ENCODE measurements at regions not wholly inside any gene's neighbourhood (a gene's known extent, or its start where the extent isn't known, plus 50 kb on each side); places are given as distances from the start of the nearest gene placed in this dataset.

DNA sequence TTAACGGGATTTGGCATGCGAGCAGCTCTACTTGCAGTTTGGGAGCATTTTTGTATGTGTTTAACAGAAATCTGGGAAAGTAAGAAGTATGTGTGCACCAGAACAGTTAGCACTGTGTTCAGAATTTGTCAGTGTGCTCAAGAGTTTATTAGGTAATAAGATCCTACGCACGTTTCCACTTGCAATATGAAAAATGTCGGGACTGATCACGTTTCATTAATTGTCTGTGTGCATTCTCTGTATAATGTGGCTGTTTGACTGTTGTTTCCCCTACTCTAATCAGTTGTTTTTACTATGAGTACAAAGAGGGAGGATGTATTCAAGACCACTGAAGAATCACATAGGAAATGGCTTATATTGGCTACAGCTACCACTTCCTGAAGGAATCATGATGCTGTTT is 349.7 kb upstream of the POU3F2 start:
- no peak overlapping the region for H3K56ac ChIP-seq (replicated peaks; ENCODE audit: insufficient read length, low read depth, low read length)
- WGBS, 2 experiments (ENCODE audit: extremely low coverage in 1 of 2, insufficient coverage in 1 of 2, insufficient read length in 1 of 2, insufficient replicate concordance in 2 of 2, low coverage in 1 of 2, low lambda C conversion rate in 2 of 2, missing lambda C conversion rate in 1 of 2) = 92% methylated on average over 6 of the region's 6 CpGs; no CpG with 5 or more reads in 1 of the 2 experiments
- H3K4me1 ChIP-seq (replicated peaks in 1 of 4; ENCODE audit: control insufficient read depth in 3 of 4, insufficient read depth in 4 of 4, low read length in 3 of 4) = peaks cover 2 to 11% (median 9%) of the 10 kb centered on the region in 4 experiments; a peak in 3 of 7 replicates
- FAIRE-seq = no peak
- no peak overlapping the region for H4K8ac ChIP-seq (ENCODE audit: extremely low read depth, insufficient read depth, low read length)
- H3K9me3 ChIP-seq (ENCODE audit: insufficient read depth in 2 of 2, low read depth in 1 of 2, low read length in 1 of 2) = no peaks in the 10 kb centered on the region
- H3K27ac ChIP-seq (ENCODE audit: low read depth, low read length) = no peak overlapping the region
- no peak overlapping the region for H2BK15ac ChIP-seq (ENCODE audit: low read length)
- no peak overlapping the region for H3K23ac ChIP-seq (ENCODE audit: insufficient read length)
- DNase-seq (ENCODE audit: low read depth in 1 of 2, low spot score in 2 of 2) = no peak
- no peak overlapping the region for H2BK20ac ChIP-seq (ENCODE audit: low read length)
- H3K4me2 ChIP-seq (ENCODE audit: insufficient read depth in 1 of 2, low read depth in 2 of 2, low read length in 2 of 2) = no peak overlapping the region
- H4K5ac ChIP-seq (ENCODE audit: insufficient read length, low read depth, low read length) = no peak overlapping the region
- no peak overlapping the region for H3K4me3 ChIP-seq (ENCODE audit: extremely low read depth in 1 of 4, insufficient read depth in 2 of 4, low read depth in 3 of 4, low read length in 4 of 4)
- H3K23me2 ChIP-seq (ENCODE audit: low read depth, low read length) = no peaks in the 10 kb centered on the region
- TF ChIP-seq RFX5 (IDR thresholded peaks at IDR 0.05; ENCODE audit: borderline replicate concordance, low read depth, low read length) (no peak), SP1 (IDR thresholded peaks at IDR 0.05; ENCODE audit: low read depth, low read length) (no peak), SIRT6 (IDR thresholded peaks at IDR 0.05; ENCODE audit: low read length) (no peak), JUND (IDR thresholded peaks at IDR 0.05; ENCODE audit: low read length) (no peak), SP2 (IDR thresholded peaks at IDR 0.05; ENCODE audit: low read length) (no peak), SIN3A (conservative IDR thresholded peaks at IDR 0.05 in 1 of 2, IDR thresholded peaks at IDR 0.05 in 1 of 2; ENCODE audit: low read depth in 1 of 2, low read length in 2 of 2) (no peak), BCL11A (IDR thresholded peaks at IDR 0.05; ENCODE audit: low read depth in 2 of 2, low read length in 2 of 2) (no peak), SUZ12 (IDR thresholded peaks at IDR 0.05; ENCODE audit: low read length) (no peak), TBP (IDR thresholded peaks at IDR 0.05; ENCODE audit: low read depth, low read length) (no peak), PHF8 (conservative IDR thresholded peaks at IDR 0.05; ENCODE audit: low read depth, low read length) (no peak), HDAC6 (IDR thresholded peaks at IDR 0.05; ENCODE audit: low read depth, low read length) (no peak), CHD1 (IDR thresholded peaks at IDR 0.05; ENCODE audit: low read depth, low read length) (no peak), RBBP5 (IDR thresholded peaks at IDR 0.05; ENCODE audit: borderline replicate concordance, low read depth, low read length) (no peak), RNF2 (IDR thresholded peaks at IDR 0.05; ENCODE audit: borderline replicate concordance, low read depth, low read length, missing control alignments, poor library complexity, severe bottlenecking) (no peak)
- TF ChIP-seq, protein P1, sequence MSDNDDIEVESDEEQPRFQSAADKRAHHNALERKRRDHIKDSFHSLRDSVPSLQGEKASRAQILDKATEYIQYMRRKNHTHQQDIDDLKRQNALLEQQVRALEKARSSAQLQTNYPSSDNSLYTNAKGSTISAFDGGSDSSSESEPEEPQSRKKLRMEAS (IDR thresholded peaks at IDR 0.05) = no peak
- H4K20me1 ChIP-seq (replicated peaks in 1 of 2; ENCODE audit: control insufficient read depth in 1 of 2, insufficient read depth in 2 of 2, low read length in 2 of 2) = no peaks in the 10 kb centered on the region
- H3K27me3 ChIP-seq (replicated peaks in 1 of 4; ENCODE audit: control insufficient read depth in 3 of 4, extremely low read depth in 1 of 4, insufficient read depth in 3 of 4, low read length in 3 of 4) = no peaks in the 10 kb centered on the region
- H3K14ac ChIP-seq (ENCODE audit: insufficient read length) = no peak overlapping the region
- no peak overlapping the region for H2AK5ac ChIP-seq (ENCODE audit: low read depth, low read length)
- no peaks in the 10 kb centered on the region for H3K79me1 ChIP-seq (ENCODE audit: low read depth, low read length)
- no peak overlapping the region for H3K4ac ChIP-seq (replicated peaks; ENCODE audit: insufficient read length, low read depth, low read length)
- H2BK5ac ChIP-seq (ENCODE audit: low read depth, low read length) = no peak overlapping the region
- POLR2A ChIA-PET (ENCODE audit: partially characterized antibody) = no interaction called here
- H3K18ac ChIP-seq (ENCODE audit: extremely low read depth, low read length) = no peak overlapping the region; the same call in 1 of the 2 replicates
- H2AFZ ChIP-seq (ENCODE audit: low read length) = peak overlapping the region; percentile 1; the same call in 1 of the 2 replicates
- H3K36me3 ChIP-seq (ENCODE audit: control insufficient read depth in 2 of 4, insufficient read depth in 4 of 4, low read length in 3 of 4) = no peaks in the 10 kb centered on the region; a peak in 1 of 8 replicates
- H2BK120ac ChIP-seq (replicated peaks; ENCODE audit: low read depth, low read length) = no peak overlapping the region
- no peak overlapping the region for H3K9ac ChIP-seq (replicated peaks in 1 of 4; ENCODE audit: extremely low read depth in 1 of 4, low read depth in 3 of 4, low read length in 3 of 4)
- no peak overlapping the region for H4K91ac ChIP-seq (replicated peaks; ENCODE audit: insufficient read length, low read length)
- no peak overlapping the region for H2BK12ac ChIP-seq (ENCODE audit: low read depth, low read length)
- CTCF ChIA-PET (ENCODE audit: partially characterized antibody) = interaction anchor here (1.0 kb wide), 2 partner anchors 132 to 759 kb away, joined by 3 read pairs; no protein-coding TSS in a partner anchor
- H3K79me2 ChIP-seq (ENCODE audit: control insufficient read depth in 1 of 2, insufficient read depth in 2 of 2, low read length in 2 of 2) = no peaks in the 10 kb centered on the region
